ENCODE measurements at regions not wholly inside any gene's neighbourhood (a gene's known extent, or its start where the extent isn't known, plus 50 kb on each side); places are given as distances from the start of the nearest gene placed in this dataset.

DNA sequence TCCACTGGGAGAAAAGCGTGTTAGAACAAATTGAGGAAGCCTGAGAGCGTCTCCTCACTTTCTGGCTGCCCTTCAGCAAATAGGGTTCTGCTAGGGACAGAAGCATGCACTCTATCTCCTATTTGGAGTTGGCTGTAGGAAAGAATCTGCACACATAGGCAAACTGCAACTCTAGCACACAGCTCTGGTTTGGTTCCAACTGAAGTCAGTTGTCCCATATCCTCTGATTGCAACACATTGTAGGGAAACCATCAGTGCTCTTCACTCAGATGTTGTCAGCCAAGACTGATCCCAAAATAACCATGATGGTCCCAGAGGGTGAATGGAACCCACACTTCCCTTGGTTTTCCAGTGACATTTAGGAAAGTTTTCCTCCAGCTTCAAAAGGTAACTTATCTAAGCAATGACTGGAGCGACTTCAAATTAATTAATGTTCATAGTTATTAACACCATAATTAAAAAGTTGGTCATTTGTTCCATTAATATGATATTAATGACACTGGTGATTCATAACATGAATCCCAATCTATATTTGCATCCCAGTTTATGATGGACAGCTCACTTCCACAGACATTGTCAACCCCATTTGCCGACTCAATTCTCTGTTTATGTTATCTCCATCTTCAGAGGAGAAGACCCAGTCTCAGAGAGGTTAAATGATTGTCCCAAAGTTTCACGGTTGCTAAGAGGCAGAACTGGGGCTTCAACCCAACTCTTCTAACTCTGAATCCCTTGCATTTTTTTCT lies 136.7 kb upstream of the ZNF462 start:
- BruUV-seq (replicated peaks), result no TSS peak
- FAIRE-seq (no peak), DNase-seq (ENCODE audit: low read depth, low spot score) (no peak)
- Histone ChIP-seq H3K4me2 (ENCODE audit: insufficient read depth, low read length) (no peak overlapping the region), H3K27ac (ENCODE audit: insufficient read depth, low read depth, low read length) (no peak overlapping the region), H3K9ac (replicated peaks; ENCODE audit: extremely low read depth, insufficient read depth, low read length) (no peak overlapping the region), H3K4me3 (replicated peaks in 1 of 3; ENCODE audit: insufficient read depth in 1 of 3, low read depth in 1 of 3, low read length in 3 of 3) (no peak overlapping the region), H3K9me3 (replicated peaks; ENCODE audit: control insufficient read depth, insufficient read depth, low read length) (no peaks in the 10 kb centered on the region), H3K27me3 (ENCODE audit: control insufficient read depth in 2 of 2, insufficient read depth in 2 of 2, low read length in 2 of 2) (no peaks in the 10 kb centered on the region), H3K36me3 (ENCODE audit: control insufficient read depth in 2 of 2, extremely low read depth in 1 of 2, insufficient read depth in 2 of 2, low read length in 2 of 2) (no peaks in the 10 kb centered on the region), H3K79me2 (ENCODE audit: control insufficient read depth, insufficient read depth, low read length) (no peaks in the 10 kb centered on the region), H2AFZ (ENCODE audit: low read depth, low read length) (no peak overlapping the region), H4K20me1 (replicated peaks; ENCODE audit: control insufficient read depth, extremely low read depth, insufficient read depth, low read length) (no peaks in the 10 kb centered on the region), H3K9me1 (replicated peaks; ENCODE audit: control insufficient read depth, extremely low read depth, insufficient read depth, low read length) (no peaks in the 10 kb centered on the region), H3K4me1 (ENCODE audit: control insufficient read depth, extremely low read depth, insufficient read depth, low read length) (no peaks in the 10 kb centered on the region)
- TF ChIP-seq MYC (IDR thresholded peaks at IDR 0.05; ENCODE audit: low read depth, low read length) (no peak), JUN (IDR thresholded peaks at IDR 0.05; ENCODE audit: borderline replicate concordance, insufficient read depth, insufficient read length, low read depth) (no peak), GATA2 (IDR thresholded peaks at IDR 0.05; ENCODE audit: insufficient read depth, insufficient read length, low read depth, low read length) (no peak), EZH2 (IDR thresholded peaks at IDR 0.05; ENCODE audit: borderline replicate concordance, low read depth, low read length, severe bottlenecking) (no peak), POLR2AphosphoS5 (IDR thresholded peaks at IDR 0.05; ENCODE audit: insufficient read depth, low read depth, low read length) (no peak), POLR2A (IDR thresholded peaks at IDR 0.05; ENCODE audit: low read depth, low read length) (no peak), FOS (IDR thresholded peaks at IDR 0.05; ENCODE audit: borderline replicate concordance, insufficient read depth, low read length) (no peak)
- TF ChIP-seq, protein P1, sequence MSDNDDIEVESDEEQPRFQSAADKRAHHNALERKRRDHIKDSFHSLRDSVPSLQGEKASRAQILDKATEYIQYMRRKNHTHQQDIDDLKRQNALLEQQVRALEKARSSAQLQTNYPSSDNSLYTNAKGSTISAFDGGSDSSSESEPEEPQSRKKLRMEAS (IDR thresholded peaks at IDR 0.05; ENCODE audit: insufficient read depth, insufficient read length), result no peak
- TF ChIP-seq, protein P2, sequence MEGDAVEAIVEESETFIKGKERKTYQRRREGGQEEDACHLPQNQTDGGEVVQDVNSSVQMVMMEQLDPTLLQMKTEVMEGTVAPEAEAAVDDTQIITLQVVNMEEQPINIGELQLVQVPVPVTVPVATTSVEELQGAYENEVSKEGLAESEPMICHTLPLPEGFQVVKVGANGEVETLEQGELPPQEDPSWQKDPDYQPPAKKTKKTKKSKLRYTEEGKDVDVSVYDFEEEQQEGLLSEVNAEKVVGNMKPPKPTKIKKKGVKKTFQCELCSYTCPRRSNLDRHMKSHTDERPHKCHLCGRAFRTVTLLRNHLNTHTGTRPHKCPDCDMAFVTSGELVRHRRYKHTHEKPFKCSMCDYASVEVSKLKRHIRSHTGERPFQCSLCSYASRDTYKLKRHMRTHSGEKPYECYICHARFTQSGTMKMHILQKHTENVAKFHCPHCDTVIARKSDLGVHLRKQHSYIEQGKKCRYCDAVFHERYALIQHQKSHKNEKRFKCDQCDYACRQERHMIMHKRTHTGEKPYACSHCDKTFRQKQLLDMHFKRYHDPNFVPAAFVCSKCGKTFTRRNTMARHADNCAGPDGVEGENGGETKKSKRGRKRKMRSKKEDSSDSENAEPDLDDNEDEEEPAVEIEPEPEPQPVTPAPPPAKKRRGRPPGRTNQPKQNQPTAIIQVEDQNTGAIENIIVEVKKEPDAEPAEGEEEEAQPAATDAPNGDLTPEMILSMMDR (IDR thresholded peaks at IDR 0.05; ENCODE audit: extremely low read depth in 1 of 2, insufficient read depth in 1 of 2, low read depth in 1 of 2, low read length in 2 of 2), result no peak
- intact Hi-C loops (cut with micrococcal nuclease) (no loop called here), dilution Hi-C loops (cut with MboI; ENCODE audit: extremely low pct_ligation_motif_present, low sequenced_read_pairs) (no loop called here)
- ChIA-PET CTCF (interaction anchor here (0.8 kb wide), 1 partner anchor 8 kb away, joined by 3 read pairs; no protein-coding TSS in a partner anchor), POLR2A (no interaction called here)
